Peyer's patch (tissue), 4 donors: ENCODE measurements at regions not wholly inside any gene's neighbourhood (a gene's known extent, or its start where the extent isn't known, plus 50 kb on each side); places are given as distances from the start of the nearest gene placed in this dataset.

Experiments
- CTCF ChIP-seq, 6 experiments: fragments of 450-650 bp in 4 of 6; fragments of 200-600 bp in 2 of 6; sonication (generic) in 1 of 6; IDR thresholded peaks; one replicate each; pipeline ENCODE4 v1.5.1; 2017 to 2019; ENCODE audit warnings: antibody characterized with exemption in 6 of 6, mild to moderate bottlenecking in 3 of 6, moderate library complexity in 1 of 6
- POLR2A ChIP-seq, 2 donors: fragments of 450-650 bp; IDR thresholded peaks; one replicate each; pipeline ENCODE4 v1.5.1; 2017; ENCODE audit warnings: antibody characterized with exemption in 2 of 2, mild to moderate bottlenecking in 2 of 2, moderate library complexity in 2 of 2

- TF ChIP-seq CTCF (IDR thresholded peaks at IDR 0.05), result no peak
- no peak for TF ChIP-seq POLR2A (IDR thresholded peaks at IDR 0.05)
Measured at GRCh38 chr12:84165998-84166571, 746.5 kb downstream of the SLC6A15 start.
